Dedifferentiated amniotic fluid mesenchymal stem cell (primary cell): ENCODE measurements at regions not wholly inside any gene's neighbourhood (a gene's known extent, or its start where the extent isn't known, plus 50 kb on each side); places are given as distances from the start of the nearest gene placed in this dataset.
"Not testable (repeated sequence)": the region's sequence is repeated elsewhere in the genome, so short reads cannot be mapped to it uniquely, and the experiment has no call there.

Source experiments
- DNase-seq: peaks from one replicate; pipeline ENCODE4 v3.0.0-alpha.2; 2016; ENCODE audit errors: extremely low spot score

DNA sequence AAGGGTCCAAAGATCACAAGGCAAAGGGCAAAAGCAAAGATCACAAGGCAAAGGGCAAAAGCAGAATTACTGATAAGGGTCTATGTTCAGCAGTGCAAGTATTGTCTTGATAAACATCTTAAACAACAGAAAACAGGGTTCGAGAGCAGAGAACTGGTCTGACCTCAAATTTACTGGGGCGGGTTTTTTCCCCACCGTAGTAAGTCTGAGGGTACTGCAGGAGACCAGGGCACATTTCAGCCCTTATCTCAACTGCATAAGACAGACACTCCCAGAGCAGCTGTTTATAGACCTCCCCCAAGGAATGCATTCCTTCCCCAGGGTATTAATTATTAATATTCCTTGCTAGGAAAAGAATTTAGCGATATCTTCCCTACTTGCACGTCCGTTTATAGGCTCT lies 61.3 kb downstream of the ZNF860 start:
- not testable (repeated sequence) for DNase-seq

DNA sequence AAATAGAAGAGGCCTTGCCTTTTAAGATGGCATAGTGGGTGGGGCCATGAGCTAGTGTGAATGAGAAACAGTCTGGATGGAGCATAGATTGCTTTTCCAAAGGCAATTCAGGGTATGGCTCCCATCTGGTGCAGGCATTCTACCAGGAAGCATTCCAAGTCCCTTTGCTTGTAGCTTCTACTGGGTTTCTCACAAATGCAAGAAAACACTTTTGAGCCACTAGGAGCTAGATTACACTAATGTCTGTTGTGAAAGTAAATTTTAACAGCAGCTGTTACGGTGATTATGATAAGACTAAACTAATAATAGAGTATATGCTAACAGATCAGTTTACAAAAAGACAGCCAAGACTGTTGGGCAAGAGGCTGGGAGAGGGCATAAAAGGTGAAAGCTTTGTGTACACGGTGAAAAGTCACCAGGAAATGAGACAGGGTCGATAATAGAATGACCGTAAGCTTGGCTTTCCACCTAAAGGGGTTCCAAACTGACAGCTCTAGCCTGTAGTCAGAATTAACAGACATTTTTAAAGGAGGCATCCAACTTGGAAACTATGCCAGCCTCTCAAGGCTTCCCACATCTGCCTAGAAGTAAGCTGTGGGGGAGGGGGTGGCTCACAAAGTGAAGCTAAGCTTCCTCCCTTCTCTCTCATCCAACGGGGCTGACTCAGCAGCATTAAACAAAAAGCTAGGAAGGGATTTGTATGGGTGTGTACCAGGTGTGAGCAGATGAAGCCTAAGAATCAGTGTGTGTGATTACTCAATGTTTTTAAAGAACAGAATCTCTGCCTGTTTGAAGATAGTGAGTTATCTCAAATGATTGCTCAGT lies 61.1 kb upstream of the GPD1L start:
- DNase-seq = peak; percentile 83

DNA sequence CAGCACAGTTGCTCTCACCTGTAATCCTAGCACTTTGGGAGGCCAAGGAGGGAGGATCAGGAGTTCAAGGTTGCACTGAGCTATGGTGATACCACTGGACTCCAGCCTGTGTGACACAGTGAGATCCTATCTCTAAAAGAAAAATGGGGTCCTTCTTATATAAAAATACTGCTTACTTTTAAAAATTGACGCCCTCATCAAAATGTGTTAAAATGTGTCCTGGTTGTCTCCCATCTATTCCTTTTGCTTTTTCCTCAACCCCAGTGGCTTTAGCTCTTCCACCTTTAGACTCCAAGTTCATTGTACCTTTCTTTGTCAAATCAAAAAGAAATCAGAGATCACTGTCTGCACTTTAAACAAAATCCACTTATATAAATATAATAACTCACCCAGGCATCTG lies 60.3 kb upstream of the GPD1L start:
- DNase-seq = no peak

DNA sequence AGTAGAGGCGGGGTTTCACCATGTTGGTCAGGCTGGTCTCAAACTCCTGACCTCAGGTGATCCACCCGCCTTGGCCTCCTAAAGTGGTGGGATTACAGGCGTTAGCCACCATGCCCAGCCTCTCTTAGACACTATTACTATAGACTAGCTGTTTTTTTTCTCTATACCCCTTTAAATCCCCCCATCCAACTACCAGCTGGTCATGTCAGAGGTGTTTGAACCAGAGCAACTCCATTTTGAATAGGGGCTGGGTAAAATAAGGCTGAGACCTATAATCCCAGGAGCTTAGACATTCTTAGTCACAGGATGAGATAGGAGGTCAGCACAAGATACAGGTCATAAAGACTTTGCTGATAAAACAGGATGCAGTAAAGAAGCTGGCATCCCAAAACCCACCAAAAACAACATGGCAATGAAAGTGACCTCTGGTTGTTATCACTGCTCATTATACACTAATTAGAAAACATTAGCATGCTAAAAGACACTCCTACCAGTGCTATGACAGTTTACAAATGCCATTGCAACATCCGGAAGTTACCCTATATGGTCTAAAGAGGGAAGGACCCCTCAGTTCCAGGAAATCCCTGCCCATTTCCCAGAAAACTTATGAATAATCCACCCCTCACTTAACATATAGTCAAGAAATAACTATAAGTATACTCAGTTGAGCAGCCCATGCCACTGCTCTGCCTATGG lies 57.8 kb upstream of the GPD1L start:
- no peak for DNase-seq

DNA sequence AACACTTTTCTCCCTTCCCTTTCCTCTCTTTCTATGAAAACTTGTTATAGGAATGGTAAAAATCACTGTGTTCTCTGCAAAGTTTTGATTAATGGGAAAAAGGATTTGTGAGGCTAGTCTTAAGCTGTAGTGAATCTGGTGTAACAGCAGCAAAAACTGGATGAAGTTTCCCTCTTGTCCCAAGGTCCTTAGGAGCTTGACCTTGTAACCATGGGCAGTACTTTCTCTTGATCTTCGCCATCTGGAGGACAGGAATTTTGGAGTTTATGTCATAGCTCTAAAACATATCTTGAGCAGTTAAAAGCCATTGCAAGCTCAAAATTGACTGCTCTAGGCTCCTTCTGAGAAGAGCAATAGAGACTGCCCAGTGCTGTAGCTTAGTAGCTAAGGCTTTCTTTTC lies 56.5 kb upstream of the GPD1L start:
- no peak for DNase-seq

DNA sequence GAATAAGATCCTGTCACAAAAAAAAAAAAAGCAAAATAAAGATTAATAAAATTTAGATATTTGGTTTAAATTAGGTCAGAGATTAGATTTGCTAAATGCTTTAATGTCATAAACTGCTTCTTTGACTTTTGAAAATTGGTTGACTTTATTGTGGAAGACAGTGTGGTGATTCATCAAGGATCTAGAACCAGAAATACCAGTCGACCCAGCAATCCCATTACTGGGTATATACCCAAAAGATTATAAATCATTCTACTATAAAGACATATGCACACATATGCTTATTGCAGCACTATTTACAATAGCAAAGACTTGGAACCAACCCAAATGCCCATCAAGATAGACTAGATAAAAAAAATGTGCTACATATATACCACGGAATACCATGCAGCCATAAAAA lies 54.2 kb upstream of the GPD1L start:
- DNase-seq = not testable (repeated sequence)

DNA sequence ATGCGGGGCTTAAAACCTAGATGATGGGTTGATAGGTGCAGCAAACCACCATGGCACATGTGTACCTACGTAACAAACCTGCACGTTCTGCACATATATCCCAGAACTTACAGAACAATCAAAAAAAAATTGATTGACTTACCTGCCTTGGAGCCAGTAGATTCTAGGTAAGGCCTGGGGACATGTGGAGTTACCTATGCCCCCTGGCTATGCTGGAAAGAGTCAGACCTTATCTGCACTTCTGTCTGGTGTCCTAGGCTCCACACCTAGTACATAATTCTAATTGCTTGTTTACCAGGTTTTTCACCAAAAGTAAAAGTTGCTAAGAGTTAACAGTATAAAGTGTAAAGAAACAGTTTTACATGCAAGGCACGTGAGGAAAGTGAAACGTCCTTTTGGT lies 53.6 kb upstream of the GPD1L start:
- DNase-seq = not testable (repeated sequence)

DNA sequence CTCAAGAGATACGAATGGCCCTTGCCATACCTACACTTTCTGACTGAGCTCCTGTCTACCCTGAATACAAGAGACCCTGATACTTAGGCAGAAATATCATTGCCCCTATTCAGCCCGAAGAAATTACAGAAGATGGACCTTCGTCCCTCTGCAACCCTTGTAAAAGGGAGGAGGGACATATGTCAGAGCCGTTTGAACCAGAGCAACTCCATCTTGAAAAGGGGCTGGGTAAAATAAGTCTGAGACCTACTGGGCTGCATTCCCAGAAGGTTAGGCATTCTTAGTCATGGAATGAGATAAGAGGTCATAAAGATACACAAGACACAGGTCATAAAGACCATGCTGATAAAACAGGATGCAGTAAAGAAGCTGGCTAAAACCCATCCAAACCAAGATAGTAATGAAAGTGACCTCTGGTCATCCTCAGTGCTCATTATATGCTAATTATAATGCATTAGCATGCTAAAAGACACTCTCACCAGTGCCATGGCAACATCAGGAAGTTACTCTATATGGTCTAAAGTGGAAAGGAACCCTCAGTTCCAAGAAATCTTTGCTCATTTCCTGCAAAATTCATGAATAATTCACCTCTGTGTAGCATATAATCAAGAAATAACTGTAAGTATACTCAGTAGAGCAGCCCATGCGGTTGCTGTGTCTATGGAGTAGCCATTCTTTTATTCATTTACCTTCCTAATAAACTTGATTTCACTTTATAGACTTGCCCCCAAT lies 49.7 kb upstream of the GPD1L start:
- no peak for DNase-seq
